Loucy (cell line): ENCODE measurements at regions not wholly inside any gene's neighbourhood (a gene's known extent, or its start where the extent isn't known, plus 50 kb on each side); places are given as distances from the start of the nearest gene placed in this dataset.

ENCODE experiments used
- H2AFZ ChIP-seq: fragments of 200-600 bp; sonication (generic); 2 replicates; pipeline ENCODE4 v1.6.0; 2016; ENCODE audit warnings: antibody characterized with exemption, mild to moderate bottlenecking, low read length, moderate library complexity
- H3F3A ChIP-seq: fragments of 200-600 bp; 2 replicates; pipeline ENCODE4 v1.6.0; 2016; ENCODE audit warnings: antibody characterized with exemption, low read depth, mild to moderate bottlenecking
- H3K27me3 ChIP-seq: fragments of 200-600 bp; sonication (generic); 2 replicates; pipeline ENCODE4 v1.6.1; 2014; ENCODE audit warnings: low read length, mild to moderate bottlenecking; ENCODE audit not compliant: insufficient read depth, poor library complexity, severe bottlenecking
- H3K36me3 ChIP-seq: fragments of 200-600 bp; sonication (generic); 2 replicates; pipeline ENCODE4 v1.6.1; 2016; ENCODE audit warnings: low read length; ENCODE audit not compliant: insufficient read depth
- H3K4me1 ChIP-seq: fragments of 200-600 bp; sonication (generic); 2 replicates; pipeline ENCODE4 v1.5.1; 2014; ENCODE audit warnings: low read length, mild to moderate bottlenecking; ENCODE audit not compliant: insufficient read depth, poor library complexity, severe bottlenecking
- H3K4me2 ChIP-seq: fragments of 200-600 bp; sonication (generic); 2 replicates; pipeline ENCODE4 v1.6.0; 2014; ENCODE audit warnings: antibody characterized with exemption, low read length, low read depth, mild to moderate bottlenecking; ENCODE audit not compliant: poor library complexity, severe bottlenecking
- H3K4me3 ChIP-seq: fragments of 200-600 bp; sonication (generic); 2 replicates; pipeline ENCODE4 v1.5.1; 2014; ENCODE audit warnings: low read length, mild to moderate bottlenecking, mixed read lengths; ENCODE audit not compliant: poor library complexity, severe bottlenecking
- H3K79me2 ChIP-seq: fragments of 200-600 bp; sonication (generic); 2 replicates; pipeline ENCODE4 v1.6.1; 2014; ENCODE audit warnings: low read length; ENCODE audit not compliant: insufficient read depth
- H3K9ac ChIP-seq: fragments of 200-600 bp; sonication (generic); 2 replicates; pipeline ENCODE4 v1.6.0; 2014; ENCODE audit warnings: mild to moderate bottlenecking, low read depth, low read length, moderate library complexity; ENCODE audit not compliant: poor library complexity, severe bottlenecking
- H3K9me2 ChIP-seq: fragments of 200-600 bp; sonication (generic); replicated peaks from 2 replicates; pipeline ENCODE4 v1.6.1; 2016; ENCODE audit warnings: low read depth, low read length, mixed read lengths
- H3K9me3 ChIP-seq: fragments of 200-600 bp; sonication (generic); 2 replicates; pipeline ENCODE4 v1.6.1; 2014; ENCODE audit warnings: mild to moderate bottlenecking, antibody characterized with exemption, low read length, low read depth; ENCODE audit not compliant: insufficient read depth
- H4K20me1 ChIP-seq: fragments of 200-600 bp; sonication (generic); 2 replicates; pipeline ENCODE4 v1.6.0; 2014; ENCODE audit warnings: antibody characterized with exemption, low read length, mild to moderate bottlenecking; ENCODE audit not compliant: insufficient read depth, poor library complexity, severe bottlenecking
- EZH2phosphoT487 ChIP-seq: fragments of 200-600 bp; IDR thresholded peaks from 2 replicates; pipeline ENCODE4 v1.6.1; 2018; ENCODE audit warnings: antibody characterized with exemption, mild to moderate bottlenecking, moderate library complexity, borderline replicate concordance
- TF ChIP-seq, protein P1 (sequence below): fragments of 200-600 bp; sonication (generic); conservative IDR thresholded peaks from 2 replicates; pipeline ENCODE4 v1.5.1; 2014; ENCODE audit warnings: mild to moderate bottlenecking, antibody characterized with exemption, low read length

DNA sequence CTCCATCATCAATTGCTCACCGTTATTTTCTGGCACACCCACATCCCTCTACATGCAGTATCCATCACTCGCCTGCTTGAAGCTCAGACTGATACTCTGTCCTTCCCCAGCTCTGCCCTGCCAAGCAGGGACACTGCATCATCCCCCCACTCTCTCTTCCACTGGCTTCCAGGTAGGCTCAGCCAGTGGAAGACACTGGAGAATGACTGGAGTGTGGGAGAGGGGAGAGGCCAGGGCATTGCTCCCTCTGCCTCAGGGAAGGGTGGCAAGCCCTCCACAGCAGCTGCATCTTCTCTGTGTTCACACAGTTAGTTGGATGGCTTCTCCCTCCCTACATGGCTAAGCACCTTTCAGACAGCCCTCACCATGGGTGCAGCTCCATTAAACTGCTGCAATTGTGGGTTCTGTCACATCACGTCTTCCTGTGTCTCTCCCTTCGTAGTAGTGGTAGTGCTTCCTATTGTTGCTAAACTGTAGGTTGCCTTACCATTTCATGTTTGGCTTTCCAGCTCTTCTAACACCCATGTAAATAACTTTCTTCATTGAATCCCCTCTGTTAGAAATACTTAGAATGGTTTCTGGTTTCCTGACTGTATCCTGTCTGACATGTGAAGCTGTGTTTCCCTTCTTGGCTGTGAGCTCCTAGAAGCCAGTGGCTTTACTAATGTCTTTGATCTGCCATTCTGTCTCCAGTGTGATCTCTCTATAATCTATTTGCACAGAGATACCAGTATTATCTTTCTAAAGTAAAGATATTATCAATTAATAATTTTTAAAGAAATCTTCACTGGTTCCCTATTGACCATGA is 483.7 kb upstream of the LRRN3 start:
- Histone ChIP-seq H3K79me2 (no peaks in the 10 kb centered on the region), H3K9me3 (no peaks in the 10 kb centered on the region), H3K27me3 (no peaks in the 10 kb centered on the region), H3K4me1 (no peaks in the 10 kb centered on the region), H2AFZ (peak overlapping the region; percentile 62), H3K4me2 (no peak overlapping the region), H3K36me3 (no peaks in the 10 kb centered on the region), H3K9me2 (no peaks in the 10 kb centered on the region), H4K20me1 (no peaks in the 10 kb centered on the region), H3K9ac (no peak overlapping the region), H3F3A (no peaks in the 10 kb centered on the region), H3K4me3 (no peak overlapping the region)
- TF ChIP-seq, protein P1, sequence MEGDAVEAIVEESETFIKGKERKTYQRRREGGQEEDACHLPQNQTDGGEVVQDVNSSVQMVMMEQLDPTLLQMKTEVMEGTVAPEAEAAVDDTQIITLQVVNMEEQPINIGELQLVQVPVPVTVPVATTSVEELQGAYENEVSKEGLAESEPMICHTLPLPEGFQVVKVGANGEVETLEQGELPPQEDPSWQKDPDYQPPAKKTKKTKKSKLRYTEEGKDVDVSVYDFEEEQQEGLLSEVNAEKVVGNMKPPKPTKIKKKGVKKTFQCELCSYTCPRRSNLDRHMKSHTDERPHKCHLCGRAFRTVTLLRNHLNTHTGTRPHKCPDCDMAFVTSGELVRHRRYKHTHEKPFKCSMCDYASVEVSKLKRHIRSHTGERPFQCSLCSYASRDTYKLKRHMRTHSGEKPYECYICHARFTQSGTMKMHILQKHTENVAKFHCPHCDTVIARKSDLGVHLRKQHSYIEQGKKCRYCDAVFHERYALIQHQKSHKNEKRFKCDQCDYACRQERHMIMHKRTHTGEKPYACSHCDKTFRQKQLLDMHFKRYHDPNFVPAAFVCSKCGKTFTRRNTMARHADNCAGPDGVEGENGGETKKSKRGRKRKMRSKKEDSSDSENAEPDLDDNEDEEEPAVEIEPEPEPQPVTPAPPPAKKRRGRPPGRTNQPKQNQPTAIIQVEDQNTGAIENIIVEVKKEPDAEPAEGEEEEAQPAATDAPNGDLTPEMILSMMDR: no peak
- no peak for TF ChIP-seq EZH2phosphoT487

DNA sequence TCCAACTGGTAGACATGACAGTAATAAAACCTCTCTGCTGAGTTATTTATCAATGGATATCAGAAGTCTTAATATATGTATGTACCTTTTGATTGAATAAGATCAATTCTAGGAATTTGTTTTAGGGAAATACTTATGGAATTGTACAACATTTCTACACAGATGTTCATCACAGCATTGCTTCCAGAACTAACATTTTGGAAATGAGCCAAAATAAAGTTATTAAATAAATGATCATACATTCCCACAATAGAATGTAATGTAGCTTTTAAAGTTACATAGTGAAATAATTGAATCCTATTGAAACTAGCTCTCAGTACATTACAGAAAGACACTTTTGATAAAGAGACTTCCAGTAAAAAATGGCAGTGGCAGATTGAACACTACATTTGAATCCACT is 481.6 kb upstream of the LRRN3 start:
- Histone ChIP-seq H3K79me2 (no peaks in the 10 kb centered on the region), H2AFZ (no peak overlapping the region), H3K4me2 (no peak overlapping the region), H3K4me1 (no peaks in the 10 kb centered on the region), H3K36me3 (no peaks in the 10 kb centered on the region), H4K20me1 (no peaks in the 10 kb centered on the region), H3K9me3 (no peaks in the 10 kb centered on the region), H3K4me3 (no peak overlapping the region), H3K27me3 (no peaks in the 10 kb centered on the region), H3F3A (no peaks in the 10 kb centered on the region), H3K9me2 (no peaks in the 10 kb centered on the region), H3K9ac (no peak overlapping the region)
- TF ChIP-seq, protein P1: no peak

DNA sequence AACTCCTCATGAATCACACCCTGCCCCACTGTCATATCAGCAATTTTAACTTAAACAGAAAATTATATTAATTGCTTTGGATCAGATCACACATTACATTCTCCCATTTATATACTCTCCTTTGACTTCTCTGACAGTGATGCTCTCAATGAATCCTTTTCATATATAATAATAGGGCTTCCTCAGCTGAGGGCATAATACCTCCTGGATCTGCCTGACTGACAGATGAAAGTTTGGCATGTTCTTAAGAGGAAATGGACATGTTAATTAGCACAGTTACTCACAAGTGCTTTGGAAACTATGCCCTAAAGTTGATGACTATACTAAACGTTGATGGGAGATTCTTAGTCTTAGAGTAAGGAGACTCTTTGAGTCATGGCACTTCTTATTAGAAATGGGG is 478.2 kb upstream of the LRRN3 start:
- no peaks in the 10 kb centered on the region for H3K9me2 ChIP-seq
- H3K36me3 ChIP-seq: no peaks in the 10 kb centered on the region
- no peaks in the 10 kb centered on the region for H3K79me2 ChIP-seq
- no peaks in the 10 kb centered on the region for H3K9me3 ChIP-seq
- H3K4me3 ChIP-seq: no peak overlapping the region
- TF ChIP-seq, protein P1: no peak
- no peak for TF ChIP-seq EZH2phosphoT487
- no peak overlapping the region for H2AFZ ChIP-seq
- H3K9ac ChIP-seq: no peak overlapping the region
- H3K4me1 ChIP-seq: no peaks in the 10 kb centered on the region
- H3F3A ChIP-seq: no peaks in the 10 kb centered on the region
- H4K20me1 ChIP-seq: no peaks in the 10 kb centered on the region
- no peak overlapping the region for H3K4me2 ChIP-seq
- no peaks in the 10 kb centered on the region for H3K27me3 ChIP-seq
